HCT116 (cell line): ENCODE measurements at regions not wholly inside any gene's neighbourhood (a gene's known extent, or its start where the extent isn't known, plus 50 kb on each side); places are given as distances from the start of the nearest gene placed in this dataset.

Source experiments
- ATAC-seq: fragments of 200-7000 bp; cut with Tn5 transposase; 2 replicates; pipeline ENCODE4 v1.9.1; 2020; ENCODE audit warnings: mild to moderate bottlenecking, moderate library complexity
- BruUV-seq: library from RNA; stranded (reverse); fragments of 400-500 nt; replicated peaks from 2 replicates; lab custom pipeline; 2021; lab: Mats Ljungman, UMichigan
- CTCF ChIA-PET: fragments of 300-600 bp; sonication (Branson Sonifier 250); formaldehyde crosslinking; loops from one replicate; lab custom pipeline; 2021; ENCODE audit warnings: antibody characterized with exemption; lab: Charles Lee
- POLR2A ChIA-PET: fragments of 300-600, 350-600 bp; sonication (Branson Sonifier 250); formaldehyde crosslinking; loops from one replicate; lab custom pipeline; 2021; ENCODE audit warnings: antibody characterized with exemption; lab: Charles Lee
- RAD21 ChIA-PET, 2 experiments: fragments of 300-600 bp; sonication (Branson Sonifier 250); formaldehyde crosslinking; loops; one replicate each; lab custom pipeline; 2023; ENCODE audit warnings: low total read pairs in 2 of 2; ENCODE audit not compliant: uncharacterized antibody in 2 of 2, unreplicated experiment in 2 of 2, low non-redundant PET in 1 of 2; lab: Charles Lee
- DNase-seq: peaks from one replicate; pipeline ENCODE4 v3.0.0-alpha.2; 2010; ENCODE audit warnings: low read depth, low spot score
- H2AFZ ChIP-seq: fragments of 200-600 bp; shearing (Covaris generic), sonication (generic); 2 replicates; pipeline ENCODE4 v1.6.1; 2017; ENCODE audit warnings: low read depth, mixed run types, mixed read lengths, antibody characterized with exemption, low read length; ENCODE audit not compliant: poor library complexity, severe bottlenecking
- H3K27ac ChIP-seq: 2 replicates; pipeline ENCODE4 v1.5.1; 2012; ENCODE audit warnings: low read depth, low read length
- H3K27me3 ChIP-seq: fragments of 200-600 bp; sonication (generic); 2 replicates; pipeline ENCODE4 v1.6.1; 2016; ENCODE audit warnings: mixed run types, low read length, mixed read lengths; ENCODE audit not compliant: insufficient read depth
- H3K36me3 ChIP-seq, 2 experiments: fragments of 200-500 bp in 1 of 2; fragments of 200-600 bp in 1 of 2; sonication (Bioruptor generic) in 1 of 2; sonication (generic) in 1 of 2; 2 replicates each; pipeline versions ENCODE4 v1.5.1 to v1.6.1; 2014 to 2016; ENCODE audit warnings: low read length in 2 of 2, inconsistent platforms in 1 of 2, mixed read lengths in 1 of 2, mixed run types in 1 of 2; ENCODE audit not compliant: insufficient read depth in 2 of 2, control insufficient read depth in 1 of 2
- H3K4me1 ChIP-seq, 2 experiments: fragments of 200-600 bp in 1 of 2; sonication (generic) in 1 of 2; 2 replicates each; pipeline versions ENCODE4 v1.5.1 to v1.6.1; 2012 to 2017; ENCODE audit warnings: low read length in 2 of 2, inconsistent platforms in 1 of 2, mild to moderate bottlenecking in 1 of 2, mixed read lengths in 1 of 2, mixed run types in 1 of 2, moderate library complexity in 1 of 2; ENCODE audit not compliant: insufficient read depth in 2 of 2, control insufficient read depth in 1 of 2
- H3K4me2 ChIP-seq: fragments of 200-600 bp; sonication (generic); 2 replicates; pipeline ENCODE4 v1.6.1; 2017; ENCODE audit warnings: mixed run types, low read length, mixed read lengths
- H3K4me3 ChIP-seq, 2 experiments: fragments of 200-600 bp in 1 of 2; sonication (generic) in 1 of 2; replicated peaks in 1 of 2; 2 replicates each; pipeline ENCODE4 v1.5.1; 2011 to 2016; ENCODE audit warnings: low read length in 2 of 2, control low read depth in 1 of 2, low read depth in 1 of 2, mild to moderate bottlenecking in 1 of 2, mixed read lengths in 1 of 2, mixed run types in 1 of 2
- H3K79me2 ChIP-seq: fragments of 200-600 bp; sonication (generic); 2 replicates; pipeline ENCODE4 v1.6.1; 2017; ENCODE audit warnings: mild to moderate bottlenecking, mixed run types, low read length, moderate library complexity, mixed read lengths; ENCODE audit not compliant: insufficient read depth
- H3K9ac ChIP-seq: fragments of 200-600 bp; sonication (generic); 2 replicates; pipeline ENCODE4 v1.6.1; 2016; ENCODE audit warnings: low read length, mixed read lengths
- H3K9me2 ChIP-seq: fragments of 200-600 bp; sonication (generic), shearing (Covaris generic); 2 replicates; pipeline ENCODE4 v1.6.1; 2017; ENCODE audit warnings: mixed run types, mild to moderate bottlenecking, moderate library complexity; ENCODE audit not compliant: insufficient read depth
- H3K9me3 ChIP-seq, 2 experiments: fragments of 200-500 bp in 1 of 2; fragments of 200-600 bp in 1 of 2; sonication (Bioruptor generic) in 1 of 2; sonication (generic) in 1 of 2; 2 replicates each; pipeline ENCODE4 v1.6.1; 2014 to 2017; ENCODE audit warnings: low read length in 2 of 2, mixed read lengths in 2 of 2, inconsistent platforms in 1 of 2, low read depth in 1 of 2, mild to moderate bottlenecking in 1 of 2, mixed run types in 1 of 2, moderate library complexity in 1 of 2; ENCODE audit not compliant: control insufficient read depth in 1 of 2, insufficient read depth in 1 of 2
- H4K20me1 ChIP-seq: fragments of 200-600 bp; sonication (generic), shearing (Covaris generic); 2 replicates; pipeline ENCODE4 v1.6.1; 2017; ENCODE audit warnings: mixed run types, mild to moderate bottlenecking, moderate library complexity; ENCODE audit not compliant: insufficient read depth
- ATF3 ChIP-seq: IDR thresholded peaks from 2 replicates; pipeline ENCODE4 v1.6.1; 2012
- CEBPB ChIP-seq: IDR thresholded peaks from 2 replicates; pipeline ENCODE4 v1.6.1; 2012; ENCODE audit warnings: low read depth
- CTCF ChIP-seq, 3 experiments: fragments of 200-600 bp in 1 of 3; sonication (generic) in 1 of 3; IDR thresholded peaks in 2 of 3; conservative IDR thresholded peaks in 1 of 3; 2 replicates each; pipeline ENCODE4 v1.5.1; 2012 to 2017; ENCODE audit warnings: low read depth in 2 of 3, low read length in 2 of 3, antibody characterized with exemption in 1 of 3, borderline replicate concordance in 1 of 3, control low read depth in 1 of 3, mild to moderate bottlenecking in 1 of 3, mixed read lengths in 1 of 3, mixed run types in 1 of 3, moderate library complexity in 1 of 3; ENCODE audit not compliant: insufficient read depth in 1 of 3
- EZH2 ChIP-seq: fragments of 200-600 bp; sonication (generic); IDR thresholded peaks from 2 replicates; pipeline ENCODE4 v1.6.1; 2017; ENCODE audit warnings: antibody characterized with exemption, mixed run types
- FOSL1 ChIP-seq: IDR thresholded peaks from 2 replicates; pipeline ENCODE4 v1.6.1; 2012; ENCODE audit warnings: low read depth
- MAX ChIP-seq: IDR thresholded peaks from 2 replicates; pipeline ENCODE4 v1.6.1; 2012
- REST ChIP-seq: IDR thresholded peaks from 2 replicates; pipeline ENCODE4 v1.6.1; 2012; ENCODE audit warnings: low read depth
- SIN3A ChIP-seq: IDR thresholded peaks from 2 replicates; pipeline ENCODE4 v1.6.1; 2012; ENCODE audit warnings: low read depth
- SRF ChIP-seq: IDR thresholded peaks from 2 replicates; pipeline ENCODE4 v1.6.1; 2012; ENCODE audit warnings: low read depth
- TCF7L2 ChIP-seq: IDR thresholded peaks from 2 replicates; pipeline ENCODE4 v1.7.0; 2011; ENCODE audit warnings: borderline replicate concordance, inconsistent platforms; ENCODE audit not compliant: insufficient read depth, insufficient read length; ENCODE audit errors: extremely low read depth
- YY1 ChIP-seq: IDR thresholded peaks from 2 replicates; pipeline ENCODE4 v1.6.1; 2011; ENCODE audit warnings: low read length, low read depth, moderate library complexity, mild to moderate bottlenecking; ENCODE audit not compliant: insufficient replicate concordance; ENCODE audit errors: extremely low read depth
- ZNF274 ChIP-seq: fragments of 200-500 bp; sonication (Bioruptor generic); IDR thresholded peaks from 2 replicates; pipeline ENCODE4 v1.6.1; 2014; ENCODE audit warnings: mild to moderate bottlenecking, low read depth, low read length, inconsistent platforms
- intact Hi-C: fragments of 100-400 bp; cut with micrococcal nuclease; formaldehyde crosslinking; loops from 2 replicates; pipeline ENCODE4 v1.10.0; 2022

- Histone ChIP-seq H3K27ac (no peak overlapping the region), H3K36me3 (no peaks in the 10 kb centered on the region), H3K9ac (no peak overlapping the region), H2AFZ (no peak overlapping the region), H3K9me2 (no peaks in the 10 kb centered on the region), H3K4me3 (no peak overlapping the region), H3K4me1 (no peaks in the 10 kb centered on the region), H3K79me2 (no peaks in the 10 kb centered on the region), H3K9me3 (no peaks in the 10 kb centered on the region), H3K4me2 (no peak overlapping the region), H3K27me3 (no peaks in the 10 kb centered on the region), H4K20me1 (no peaks in the 10 kb centered on the region)
- TF ChIP-seq CTCF (IDR thresholded peaks at IDR 0.05 in 2 of 3, conservative IDR thresholded peaks at IDR 0.05 in 1 of 3; ENCODE audit: borderline replicate concordance in 1 of 3, insufficient read depth in 1 of 3, low read depth in 2 of 3, low read length in 2 of 3) (no peak), SRF (no peak), YY1 (no peak), EZH2 (no peak), FOSL1 (no peak), MAX (no peak)
- DNase-seq (no peak), ATAC-seq (no peak)
- CTCF ChIA-PET, result no interaction called here
- BruUV-seq, result no TSS peak
- intact Hi-C loops, result no loop called here
- POLR2A ChIA-PET, result no interaction called here
- RAD21 ChIA-PET, result no interaction called here
These were observed 130.9 kb upstream of the RAB4A start for GRCh38 chr1:229140119-229140396.

GRCh38 chr1:229141271-229141670 is 129.6 kb upstream of the RAB4A start:
- Histone ChIP-seq H3K4me1 (no peaks in the 10 kb centered on the region), H3K27ac (no peak overlapping the region), H3K27me3 (peaks cover 5% of the 10 kb centered on the region; the same call in 1 of the 2 replicates), H2AFZ (no peak overlapping the region), H4K20me1 (no peaks in the 10 kb centered on the region), H3K79me2 (no peaks in the 10 kb centered on the region), H3K9me2 (no peaks in the 10 kb centered on the region), H3K9me3 (no peaks in the 10 kb centered on the region), H3K4me2 (no peak overlapping the region), H3K4me3 (no peak overlapping the region), H3K36me3 (no peaks in the 10 kb centered on the region), H3K9ac (no peak overlapping the region)
- BruUV-seq, result no TSS peak
- intact Hi-C loops, result no loop called here
- POLR2A ChIA-PET, result no interaction called here
- RAD21 ChIA-PET, result no interaction called here
- TF ChIP-seq ZNF274 (no peak), EZH2 (no peak), REST (no peak), YY1 (no peak), ATF3 (no peak), CEBPB (no peak), MAX (no peak), TCF7L2 (no peak), SIN3A (no peak), FOSL1 (no peak)
- no peak for DNase-seq
- CTCF ChIA-PET, result no interaction called here
- ATAC-seq, result no peak
